Tibial nerve (tissue), 4 donors: ENCODE measurements at regions not wholly inside any gene's neighbourhood (a gene's known extent, or its start where the extent isn't known, plus 50 kb on each side); places are given as distances from the start of the nearest gene placed in this dataset.

Source experiments
- EP300 ChIP-seq, 2 donors: sonication (generic); formaldehyde crosslinking; IDR thresholded peaks; one replicate each; pipeline ENCODE4 v1.6.1; 2017; ENCODE audit warnings: antibody characterized with exemption in 2 of 2, mild to moderate bottlenecking in 1 of 2
- POLR2A ChIP-seq, 2 donors: fragments of 450-650 bp; IDR thresholded peaks; one replicate each; pipeline ENCODE4 v1.6.1; 2017; ENCODE audit warnings: antibody characterized with exemption in 2 of 2, mild to moderate bottlenecking in 2 of 2, moderate library complexity in 2 of 2
- TF ChIP-seq, protein P1 (sequence below), 5 experiments: fragments of 200-600 bp in 3 of 5; fragments of 450-650 bp in 2 of 5; sonication (generic) in 3 of 5; IDR thresholded peaks; one replicate each; pipeline ENCODE4 v1.5.1; 2016 to 2019; ENCODE audit warnings: antibody characterized with exemption in 5 of 5, mild to moderate bottlenecking in 3 of 5, moderate library complexity in 2 of 5

DNA sequence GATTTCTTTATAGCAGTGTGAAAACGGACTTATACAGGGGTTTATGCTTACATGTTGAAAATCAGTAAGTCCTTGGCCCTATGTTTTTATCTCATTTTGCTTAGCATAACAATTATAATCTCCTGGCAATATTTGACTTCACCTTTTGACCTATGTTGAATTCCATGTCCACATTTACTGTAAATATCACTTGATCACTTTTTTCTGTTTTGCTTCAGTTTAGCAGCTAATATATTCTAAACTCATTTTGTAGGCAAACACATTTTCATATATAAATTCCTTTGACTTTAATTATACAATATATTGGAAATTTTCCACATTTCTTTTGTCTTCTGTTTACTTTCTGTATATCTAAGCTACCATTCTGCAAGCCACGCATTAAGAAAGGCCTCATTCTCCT lies 674.0 kb downstream of the MAT2B start:
- TF ChIP-seq, protein P1, sequence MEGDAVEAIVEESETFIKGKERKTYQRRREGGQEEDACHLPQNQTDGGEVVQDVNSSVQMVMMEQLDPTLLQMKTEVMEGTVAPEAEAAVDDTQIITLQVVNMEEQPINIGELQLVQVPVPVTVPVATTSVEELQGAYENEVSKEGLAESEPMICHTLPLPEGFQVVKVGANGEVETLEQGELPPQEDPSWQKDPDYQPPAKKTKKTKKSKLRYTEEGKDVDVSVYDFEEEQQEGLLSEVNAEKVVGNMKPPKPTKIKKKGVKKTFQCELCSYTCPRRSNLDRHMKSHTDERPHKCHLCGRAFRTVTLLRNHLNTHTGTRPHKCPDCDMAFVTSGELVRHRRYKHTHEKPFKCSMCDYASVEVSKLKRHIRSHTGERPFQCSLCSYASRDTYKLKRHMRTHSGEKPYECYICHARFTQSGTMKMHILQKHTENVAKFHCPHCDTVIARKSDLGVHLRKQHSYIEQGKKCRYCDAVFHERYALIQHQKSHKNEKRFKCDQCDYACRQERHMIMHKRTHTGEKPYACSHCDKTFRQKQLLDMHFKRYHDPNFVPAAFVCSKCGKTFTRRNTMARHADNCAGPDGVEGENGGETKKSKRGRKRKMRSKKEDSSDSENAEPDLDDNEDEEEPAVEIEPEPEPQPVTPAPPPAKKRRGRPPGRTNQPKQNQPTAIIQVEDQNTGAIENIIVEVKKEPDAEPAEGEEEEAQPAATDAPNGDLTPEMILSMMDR (IDR thresholded peaks at IDR 0.05), result no peak
- TF ChIP-seq POLR2A (IDR thresholded peaks at IDR 0.05) (no peak), EP300 (IDR thresholded peaks at IDR 0.05) (no peak)
